Activated T-helper 1 cell treated with anti-CD3 and anti-CD28 coated beads, Interleukin-12 subunit alpha, Interleukin-12 subunit beta, Interleukin-2, Interleukin-4 antibody, amounts not matched to agents 30 ng/mL and 10 ng/mL and 1 ng/mL, durations not matched to agents 14 hours and 24 hours and 36 hours (primary cell): ENCODE measurements at regions not wholly inside any gene's neighbourhood (a gene's known extent, or its start where the extent isn't known, plus 50 kb on each side); places are given as distances from the start of the nearest gene placed in this dataset.

ENCODE experiments used
- DNase-seq: peaks from one replicate; pipeline ENCODE4 v3.0.0; 2021; ENCODE audit warnings: low spot score
- H3K27ac Mint-ChIP-seq: one replicate; pipeline ENCODE4 v1.8.0; 2021; ENCODE audit warnings: mild to moderate bottlenecking, mixed read lengths
- H3K27me3 Mint-ChIP-seq: one replicate; pipeline ENCODE4 v1.8.0; 2022; ENCODE audit warnings: mild to moderate bottlenecking, moderate library complexity, mixed read lengths; ENCODE audit not compliant: insufficient read depth
- H3K36me3 Mint-ChIP-seq: one replicate; pipeline ENCODE4 v1.8.0; 2021; ENCODE audit warnings: low read depth, mixed read lengths
- H3K4me1 Mint-ChIP-seq: one replicate; pipeline ENCODE4 v1.8.0; 2021; ENCODE audit warnings: low read depth, mixed read lengths
- H3K4me3 Mint-ChIP-seq: one replicate; pipeline ENCODE4 v1.8.0; 2021; ENCODE audit warnings: mild to moderate bottlenecking, moderate library complexity, mixed read lengths
- H3K9me3 Mint-ChIP-seq: one replicate; pipeline ENCODE4 v1.8.0; 2021; ENCODE audit warnings: mixed read lengths
- intact Hi-C: fragments of 100-400 bp; cut with micrococcal nuclease; formaldehyde crosslinking; loops from one replicate; pipeline ENCODE4 v1.15.1; 2024

GRCh38 chrX:84873176-84873575 lies 130.5 kb upstream of the APOOL start:
- intact Hi-C loops, result no loop called here
- no peak for DNase-seq
- H3K27me3 Mint-ChIP-seq, result no peaks in the 10 kb centered on the region
- no peaks in the 10 kb centered on the region for H3K9me3 Mint-ChIP-seq
- H3K4me3 Mint-ChIP-seq, result no peak overlapping the region
- no peak overlapping the region for H3K27ac Mint-ChIP-seq
- H3K36me3 Mint-ChIP-seq, result no peaks in the 10 kb centered on the region
- H3K4me1 Mint-ChIP-seq, result no peaks in the 10 kb centered on the region

GRCh38 chrX:84876876-84877275 lies 126.8 kb upstream of the APOOL start:
- Mint-ChIP-seq H3K36me3 (no peaks in the 10 kb centered on the region), H3K27ac (no peak overlapping the region), H3K4me1 (no peaks in the 10 kb centered on the region), H3K9me3 (no peaks in the 10 kb centered on the region), H3K27me3 (no peaks in the 10 kb centered on the region), H3K4me3 (no peak overlapping the region)
- intact Hi-C loops, result no loop called here
- no peak for DNase-seq

- H3K9me3 Mint-ChIP-seq, result no peaks in the 10 kb centered on the region
- H3K36me3 Mint-ChIP-seq, result no peaks in the 10 kb centered on the region
Measured at GRCh38 chrX:84893897-84894296, 109.8 kb upstream of the APOOL start.

DNA sequence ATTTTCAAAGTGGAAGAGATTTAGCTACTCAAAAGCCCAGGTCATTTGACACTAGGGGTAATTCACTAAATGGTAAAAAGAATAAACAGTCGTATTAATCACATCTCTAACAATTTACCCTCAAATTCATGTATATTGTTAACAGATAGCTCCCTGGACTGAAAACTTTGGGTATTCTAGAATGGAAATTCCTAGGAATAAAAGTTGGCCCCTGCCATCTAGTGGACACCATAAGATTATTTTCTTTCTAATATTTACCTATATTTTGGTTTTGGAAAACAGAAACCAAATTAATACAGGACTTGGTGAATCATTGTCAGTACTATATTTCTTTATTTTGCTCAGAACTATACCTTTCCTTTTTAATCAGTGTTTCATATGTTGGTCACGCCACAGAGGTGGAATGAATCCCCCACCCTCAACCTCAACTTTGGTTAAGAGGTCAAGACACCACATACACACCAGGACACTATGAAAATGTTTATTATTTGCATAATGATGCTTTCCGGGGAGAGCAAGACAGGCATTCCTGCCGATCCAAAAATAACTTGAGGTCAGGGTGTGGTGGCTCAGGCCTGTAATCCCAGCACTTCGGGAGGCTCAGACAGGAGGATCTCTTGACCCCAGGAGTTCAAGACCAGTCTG lies 96.2 kb upstream of the APOOL start:
- intact Hi-C loops, result no loop called here

More at GRCh38 chrX:84893897-84894296, 109.8 kb upstream of the APOOL start:
- H3K27ac Mint-ChIP-seq, result no peak overlapping the region
- no peaks in the 10 kb centered on the region for H3K27me3 Mint-ChIP-seq
- intact Hi-C loops, result no loop called here
- no peak for DNase-seq
- no peaks in the 10 kb centered on the region for H3K4me1 Mint-ChIP-seq
- no peak overlapping the region for H3K4me3 Mint-ChIP-seq

GRCh38 chrX:84909151-84909550 lies 94.5 kb upstream of the APOOL start:
- H3K27ac Mint-ChIP-seq, result no peak overlapping the region

More for the DNA sequence above, 96.2 kb upstream of the APOOL start:
- Mint-ChIP-seq H3K4me3 (no peak overlapping the region), H3K36me3 (no peaks in the 10 kb centered on the region), H3K4me1 (no peaks in the 10 kb centered on the region), H3K27me3 (no peaks in the 10 kb centered on the region), H3K9me3 (no peaks in the 10 kb centered on the region), H3K27ac (no peak overlapping the region)
- DNase-seq, result no peak

GRCh38 chrX:84924624-84925023 lies 79.1 kb upstream of the APOOL start:
- Mint-ChIP-seq H3K4me3 (no peak overlapping the region), H3K4me1 (no peaks in the 10 kb centered on the region), H3K27ac (no peak overlapping the region), H3K27me3 (no peaks in the 10 kb centered on the region), H3K36me3 (no peaks in the 10 kb centered on the region), H3K9me3 (no peaks in the 10 kb centered on the region)
- intact Hi-C loops, result no loop called here
- DNase-seq, result no peak

More at GRCh38 chrX:84909151-84909550, 94.5 kb upstream of the APOOL start:
- intact Hi-C loops, result no loop called here
- Mint-ChIP-seq H3K36me3 (no peaks in the 10 kb centered on the region), H3K4me3 (no peak overlapping the region), H3K4me1 (no peaks in the 10 kb centered on the region), H3K9me3 (no peaks in the 10 kb centered on the region), H3K27me3 (no peaks in the 10 kb centered on the region)
- DNase-seq, result no peak

GRCh38 chrX:84932814-84933213 lies 70.9 kb upstream of the APOOL start:
- intact Hi-C loops, result no loop called here
- no peak for DNase-seq
- Mint-ChIP-seq H3K36me3 (no peaks in the 10 kb centered on the region), H3K4me3 (no peak overlapping the region), H3K27ac (no peak overlapping the region), H3K27me3 (no peaks in the 10 kb centered on the region), H3K9me3 (no peaks in the 10 kb centered on the region), H3K4me1 (no peaks in the 10 kb centered on the region)

DNA sequence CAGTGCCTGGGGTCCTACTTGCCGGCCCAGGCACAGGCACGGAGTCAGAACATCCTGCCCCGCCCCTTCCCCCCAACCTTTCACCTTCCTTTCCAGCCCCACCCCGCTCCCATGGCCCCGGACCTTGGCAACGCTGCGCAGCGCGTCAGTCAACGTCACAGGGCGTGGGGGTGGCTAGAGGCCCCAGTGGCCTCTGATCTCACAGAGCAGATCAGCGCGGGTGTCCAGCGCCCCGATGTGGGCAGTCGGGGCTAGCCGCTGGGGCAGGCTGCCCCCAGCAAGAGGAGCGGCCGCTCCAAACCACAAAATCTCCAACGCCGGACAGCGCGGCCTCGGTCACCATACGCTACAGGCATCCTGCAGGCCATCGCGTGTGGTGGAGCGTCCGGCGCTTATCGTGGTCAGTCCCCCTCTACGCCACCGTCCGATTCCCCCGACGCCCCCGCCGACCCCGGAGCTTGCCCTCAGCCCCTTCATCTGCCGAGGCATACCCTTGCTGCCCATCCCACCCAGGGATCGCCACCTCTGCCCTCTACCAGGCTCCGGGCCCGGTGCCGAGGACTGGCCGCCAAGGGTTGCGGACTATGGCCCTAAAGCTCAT lies 69.6 kb upstream of the APOOL start:
- Mint-ChIP-seq H3K36me3 (no peaks in the 10 kb centered on the region), H3K4me3 (no peak overlapping the region), H3K9me3 (no peaks in the 10 kb centered on the region), H3K27me3 (no peaks in the 10 kb centered on the region), H3K27ac (no peak overlapping the region), H3K4me1 (no peaks in the 10 kb centered on the region)
- DNase-seq, result no peak
- intact Hi-C loops, result no loop called here
